A673 (cell line): ENCODE measurements at regions not wholly inside any gene's neighbourhood (a gene's known extent, or its start where the extent isn't known, plus 50 kb on each side); places are given as distances from the start of the nearest gene placed in this dataset.

Source experiments
- BruUV-seq: library from RNA; stranded (reverse); fragments of 400-500 nt; replicated peaks from 2 replicates; lab custom pipeline; 2021; lab: Mats Ljungman, UMichigan
- CTCF ChIA-PET: fragments of 300-600 bp; sonication (Branson Sonifier 250); formaldehyde crosslinking; loops from one replicate; lab custom pipeline; 2022; ENCODE audit warnings: antibody characterized with exemption; lab: Charles Lee
- POLR2A ChIA-PET: fragments of 300-600 bp; sonication (Branson Sonifier 250); formaldehyde crosslinking; loops from one replicate; lab custom pipeline; 2022; ENCODE audit warnings: antibody characterized with exemption; ENCODE audit not compliant: low non-redundant PET; lab: Charles Lee
- DNase-seq: peaks from one replicate; pipeline ENCODE4 v3.0.0-alpha.2; 2015; ENCODE audit warnings: low spot score
- H3K27ac ChIP-seq: fragments of 200-600 bp; sonication (generic); 2 replicates; pipeline ENCODE4 v1.5.1; 2016; ENCODE audit warnings: mixed run types, low read depth, mild to moderate bottlenecking, mixed read lengths, antibody characterized with exemption, low read length; ENCODE audit not compliant: poor library complexity, severe bottlenecking
- H3K27me3 ChIP-seq: fragments of 200-600 bp; sonication (generic); replicated peaks from 2 replicates; pipeline ENCODE4 v1.6.1; 2017; ENCODE audit warnings: mixed run types, low read depth, mild to moderate bottlenecking, mixed read lengths, antibody characterized with exemption, low read length; ENCODE audit not compliant: insufficient read depth, poor library complexity
- H3K36me3 ChIP-seq: fragments of 200-600 bp; sonication (generic); 2 replicates; pipeline ENCODE4 v1.6.1; 2016; ENCODE audit warnings: mixed run types, mild to moderate bottlenecking, mixed read lengths, antibody characterized with exemption, low read length; ENCODE audit not compliant: insufficient read depth, poor library complexity, severe bottlenecking
- H3K4me1 ChIP-seq: fragments of 200-600 bp; sonication (generic); 2 replicates; pipeline ENCODE4 v1.6.1; 2017; ENCODE audit warnings: mixed run types, mild to moderate bottlenecking, mixed read lengths, antibody characterized with exemption, low read length; ENCODE audit not compliant: insufficient read depth, poor library complexity, severe bottlenecking
- H3K4me3 ChIP-seq: fragments of 200-600 bp; sonication (generic); 2 replicates; pipeline ENCODE4 v1.5.1; 2016; ENCODE audit warnings: low read depth, mixed run types, mild to moderate bottlenecking, mixed read lengths, low read length; ENCODE audit not compliant: poor library complexity, severe bottlenecking
- H3K9me3 ChIP-seq: fragments of 200-600 bp; sonication (generic); 2 replicates; pipeline ENCODE4 v1.6.1; 2016; ENCODE audit warnings: mixed run types, low read depth, mild to moderate bottlenecking, mixed read lengths, antibody characterized with exemption, low read length; ENCODE audit not compliant: poor library complexity, severe bottlenecking
- CTCF ChIP-seq: fragments of 300-800, 200-600 bp; sonication (generic); conservative IDR thresholded peaks from 2 replicates; pipeline ENCODE4 v1.5.1; 2017; ENCODE audit warnings: low read depth, mild to moderate bottlenecking, antibody characterized with exemption, low read length, moderate library complexity, mixed read lengths
- EZH2 ChIP-seq: fragments of 200-600 bp; sonication (generic); IDR thresholded peaks from 2 replicates; pipeline ENCODE4 v1.6.1; 2017; ENCODE audit warnings: borderline replicate concordance, low read depth, mild to moderate bottlenecking, mixed read lengths, antibody characterized with exemption, low read length; ENCODE audit not compliant: poor library complexity, severe bottlenecking
- intact Hi-C: fragments of 100-400 bp; cut with micrococcal nuclease; formaldehyde crosslinking; loops from one replicate; pipeline ENCODE4 v1.10.0; 2022; ENCODE audit not compliant: unreplicated experiment

DNA sequence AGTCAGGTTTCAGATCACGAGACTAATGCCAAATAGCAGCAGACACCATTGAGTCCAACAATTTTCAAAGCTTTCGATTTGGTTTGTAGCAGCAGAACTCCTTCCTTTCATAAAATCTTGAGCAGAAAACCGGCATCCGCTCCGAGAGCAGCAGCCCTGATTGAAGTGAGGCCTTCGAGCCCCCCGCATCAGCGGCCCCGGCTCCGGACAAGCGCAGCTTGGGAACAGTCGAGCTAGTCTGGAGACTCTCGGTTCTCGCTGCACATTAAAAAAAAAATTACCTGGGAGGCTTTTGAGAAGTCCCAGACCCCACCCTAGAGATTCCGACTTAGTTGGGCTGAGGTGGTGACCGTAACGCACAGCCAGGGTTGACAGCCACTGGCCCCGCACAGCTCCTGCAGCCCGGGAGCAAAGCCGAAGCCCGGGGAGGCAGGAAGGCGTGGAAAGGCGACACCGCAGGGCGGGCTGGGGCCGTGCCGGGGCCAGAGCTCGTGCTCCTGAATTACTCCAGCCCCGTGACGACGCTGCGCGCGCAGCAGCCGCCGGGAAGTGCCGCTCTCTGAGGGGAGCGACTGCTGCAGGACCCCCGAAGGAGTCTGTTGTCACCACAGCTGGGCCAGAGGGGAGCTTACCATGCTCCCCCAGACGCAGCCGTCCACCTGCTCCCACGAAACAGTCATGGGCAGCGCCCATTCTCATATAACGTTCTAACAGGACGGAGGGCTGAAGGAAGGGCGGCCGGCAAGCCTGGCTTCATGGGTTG is 57.8 kb downstream of the SPATA19 start:
- DNase-seq = no peak
- ChIA-PET CTCF (no interaction called here), POLR2A (no interaction called here)
- intact Hi-C loops = no loop called here
- Histone ChIP-seq H3K27me3 (peaks cover 29% of the 10 kb centered on the region), H3K36me3 (no peaks in the 10 kb centered on the region), H3K9me3 (no peaks in the 10 kb centered on the region), H3K27ac (no peak overlapping the region), H3K4me1 (no peaks in the 10 kb centered on the region), H3K4me3 (no peak overlapping the region)
- BruUV-seq = no TSS peak
- TF ChIP-seq CTCF (no peak), EZH2 (no peak)

DNA sequence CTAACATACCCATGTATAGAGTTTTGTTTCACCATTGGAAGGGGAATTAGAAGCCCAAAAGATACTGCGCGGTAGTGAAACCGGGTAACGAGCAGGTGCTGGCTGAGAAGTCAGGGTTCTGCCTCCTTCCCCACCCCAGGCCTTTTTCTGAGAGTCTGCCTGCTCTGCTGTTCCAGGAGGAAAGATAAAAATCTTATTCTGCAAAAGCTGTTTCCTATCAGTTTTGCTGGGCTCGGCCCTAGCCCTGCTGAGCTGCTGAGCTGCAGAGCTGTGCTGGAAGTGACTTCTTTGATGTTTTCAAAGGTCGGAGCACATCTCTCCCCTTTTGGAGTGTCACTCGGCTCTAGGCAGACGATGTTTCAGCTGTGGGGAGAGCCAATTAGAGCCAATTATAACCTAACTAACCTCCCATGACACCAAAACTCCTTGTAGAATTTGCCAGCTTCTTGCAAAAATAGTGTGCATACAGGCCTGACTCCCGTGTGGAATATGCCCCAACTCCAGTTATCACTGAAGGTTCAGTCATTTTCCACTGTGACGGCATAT is 59.4 kb downstream of the SPATA19 start:
- Histone ChIP-seq H3K27me3 (peaks cover 29% of the 10 kb centered on the region), H3K4me1 (no peaks in the 10 kb centered on the region), H3K9me3 (no peaks in the 10 kb centered on the region), H3K4me3 (no peak overlapping the region), H3K27ac (no peak overlapping the region), H3K36me3 (no peaks in the 10 kb centered on the region)
- DNase-seq = no peak
- intact Hi-C loops = no loop called here
- no peak for TF ChIP-seq CTCF
- no peak for TF ChIP-seq EZH2
- CTCF ChIA-PET = no interaction called here
- BruUV-seq = no TSS peak
- POLR2A ChIA-PET = no interaction called here

GRCh38 chr11:133784359-133784758 is 61.0 kb downstream of the SPATA19 start:
- H3K9me3 ChIP-seq = no peaks in the 10 kb centered on the region
- ChIA-PET POLR2A (no interaction called here), CTCF (no interaction called here)
- no TSS peak for BruUV-seq
- no peaks in the 10 kb centered on the region for H3K36me3 ChIP-seq
- intact Hi-C loops = no loop called here
- no peak overlapping the region for H3K4me3 ChIP-seq
- TF ChIP-seq CTCF (no peak), EZH2 (no peak)
- H3K27me3 ChIP-seq = peaks cover 29% of the 10 kb centered on the region
- H3K4me1 ChIP-seq = no peaks in the 10 kb centered on the region
- no peak for DNase-seq
- H3K27ac ChIP-seq = no peak overlapping the region
